Right cardiac atrium (tissue), 5 donors: ENCODE measurements at regions not wholly inside any gene's neighbourhood (a gene's known extent, or its start where the extent isn't known, plus 50 kb on each side); places are given as distances from the start of the nearest gene placed in this dataset.
A peak's percentile ranks its signal among the peaks of the same experiment; 100 is the strongest.

ENCODE experiments used
- ATAC-seq, 2 donors: fragments of 200-7000 bp; cut with Tn5 transposase; one replicate each; pipeline versions ENCODE4 v1.8.0 to v1.9.1; 2020; ENCODE audit warnings: moderate library complexity in 2 of 2, mild to moderate bottlenecking in 1 of 2
- DNase-seq, 3 donors: peaks; one replicate each; pipeline ENCODE4 v3.0.0-alpha.2; 2020
- H3K27ac ChIP-seq: one replicate; pipeline ENCODE4 v1.5.1; 2013; ENCODE audit warnings: mild to moderate bottlenecking, low read length, control low read depth, moderate library complexity
- H3K27me3 ChIP-seq: one replicate; pipeline ENCODE4 v1.6.1; 2013; ENCODE audit not compliant: control insufficient read depth, insufficient read depth
- H3K4me1 ChIP-seq: one replicate; pipeline ENCODE4 v1.6.1; 2013; ENCODE audit warnings: low read length; ENCODE audit not compliant: control insufficient read depth, insufficient read depth
- H3K4me3 ChIP-seq: one replicate; pipeline ENCODE4 v1.5.1; 2013; ENCODE audit warnings: low read length, control low read depth
- H3K9me3 ChIP-seq: one replicate; pipeline ENCODE4 v1.6.1; 2013; ENCODE audit warnings: low read length; ENCODE audit not compliant: control insufficient read depth
- WGBS: extraction: QIAGEN DNeasy Blood & Tissue Kit; methylation state at CpG from one replicate; pipeline ENCODE4 v1.1.7; 2013; 5-methylcytosine and 5-hydroxymethylcytosine counted together
- intact Hi-C, 4 donors: fragments of 100-400 bp; cut with DNase I; formaldehyde crosslinking; loops; one replicate each; pipeline versions ENCODE4 v1.11.0 to v1.14.0; 2022 to 2023
- donor health status: healthy with polysubstance abuse.
- donor health status: DM: no; HTN: yes; CAD: no.
- donor health status: DM: no; HTN: no; CAD: no.
- donor health status: DM: no; HTN: yes; CAD: no; lungs with severe emphysema.
- donor health status: DM: yes; HTN: yes; CAD: no.

- 68% methylated on average over 2 of the region's 2 CpGs for WGBS
- H3K27ac ChIP-seq = no peak overlapping the region
- no peaks in the 10 kb centered on the region for H3K27me3 ChIP-seq
- DNase-seq (no peak), ATAC-seq (no peak)
- intact Hi-C loops = no loop called here
- H3K4me3 ChIP-seq = no peak overlapping the region
- no peaks in the 10 kb centered on the region for H3K4me1 ChIP-seq
- H3K9me3 ChIP-seq = no peaks in the 10 kb centered on the region
These were observed 694.1 kb downstream of the ARHGAP15 start for GRCh38 chr2:143823296-143823695.

GRCh38 chr2:143822736-143823135 is 693.5 kb downstream of the ARHGAP15 start:
- DNase-seq = no peak
- no peaks in the 10 kb centered on the region for H3K4me1 ChIP-seq
- H3K4me3 ChIP-seq = no peak overlapping the region
- H3K9me3 ChIP-seq = no peaks in the 10 kb centered on the region
- ATAC-seq = no peak
- H3K27ac ChIP-seq = no peak overlapping the region
- intact Hi-C loops = no loop called here
- H3K27me3 ChIP-seq = no peaks in the 10 kb centered on the region
- WGBS = 96% methylated on average over 8 of the region's 8 CpGs

DNA sequence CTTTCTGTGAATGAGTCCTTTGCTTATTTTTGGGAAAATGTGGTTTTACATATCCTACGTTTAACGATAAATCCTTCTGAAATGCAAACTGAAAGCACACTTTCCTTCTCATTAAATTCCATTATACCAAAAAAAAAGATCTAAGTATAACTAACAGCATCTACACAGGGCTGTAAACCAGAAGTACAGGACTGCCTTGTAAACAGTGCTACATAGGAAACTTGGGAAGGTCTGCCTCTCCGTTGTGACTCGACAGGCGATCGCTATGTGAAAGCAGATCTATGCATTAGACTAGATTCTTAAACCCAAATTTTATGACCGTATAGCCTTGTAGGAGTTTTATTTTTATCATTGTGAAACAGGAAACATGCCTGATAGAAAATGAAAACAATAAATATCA is 690.5 kb downstream of the ARHGAP15 start:
- Histone ChIP-seq H3K27me3 (no peaks in the 10 kb centered on the region), H3K27ac (no peak overlapping the region), H3K9me3 (no peaks in the 10 kb centered on the region), H3K4me3 (no peak overlapping the region), H3K4me1 (no peaks in the 10 kb centered on the region)
- ATAC-seq (no peak), DNase-seq (no peak)
- WGBS = 76% methylated on average over 7 of the region's 7 CpGs
- intact Hi-C loops = no loop called here

DNA sequence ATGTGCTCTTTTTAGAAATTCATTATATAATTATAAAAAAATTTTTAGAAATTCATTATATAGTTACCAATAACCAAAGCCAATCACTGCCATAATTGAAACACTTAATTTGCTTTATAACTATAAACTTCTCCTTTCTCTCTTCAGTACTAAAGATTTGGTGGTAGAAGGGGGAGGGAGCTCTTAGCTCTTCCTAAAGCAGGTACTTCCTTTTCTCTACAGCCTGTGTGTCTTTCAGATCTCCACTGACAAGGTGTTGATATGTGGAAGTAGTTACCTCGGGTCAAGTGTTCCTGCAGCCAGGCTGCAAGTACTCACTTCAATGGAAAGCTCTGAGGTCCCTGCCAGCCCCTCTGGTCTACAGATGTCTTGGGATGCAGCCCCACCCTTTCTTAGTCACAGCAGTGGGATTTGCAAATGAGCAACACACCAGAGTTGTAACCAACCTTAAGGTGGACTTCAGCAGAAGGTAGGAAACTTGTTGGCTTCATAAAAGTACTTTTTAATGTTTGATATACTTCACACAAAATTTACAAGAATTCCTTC is 690.0 kb downstream of the ARHGAP15 start:
- H3K27me3 ChIP-seq = no peaks in the 10 kb centered on the region
- ATAC-seq (no peak), DNase-seq (peak in 2 of 3 donors; percentile 35 to 56)
- intact Hi-C loops = no loop called here
- H3K4me1 ChIP-seq = no peaks in the 10 kb centered on the region
- H3K9me3 ChIP-seq = no peaks in the 10 kb centered on the region
- H3K27ac ChIP-seq = no peak overlapping the region
- no peak overlapping the region for H3K4me3 ChIP-seq
- WGBS = 13% methylated on average over 1 of the region's 1 CpG
